ENCODE measurements at regions not wholly inside any gene's neighbourhood (a gene's known extent, or its start where the extent isn't known, plus 50 kb on each side); places are given as distances from the start of the nearest gene placed in this dataset.

DNA sequence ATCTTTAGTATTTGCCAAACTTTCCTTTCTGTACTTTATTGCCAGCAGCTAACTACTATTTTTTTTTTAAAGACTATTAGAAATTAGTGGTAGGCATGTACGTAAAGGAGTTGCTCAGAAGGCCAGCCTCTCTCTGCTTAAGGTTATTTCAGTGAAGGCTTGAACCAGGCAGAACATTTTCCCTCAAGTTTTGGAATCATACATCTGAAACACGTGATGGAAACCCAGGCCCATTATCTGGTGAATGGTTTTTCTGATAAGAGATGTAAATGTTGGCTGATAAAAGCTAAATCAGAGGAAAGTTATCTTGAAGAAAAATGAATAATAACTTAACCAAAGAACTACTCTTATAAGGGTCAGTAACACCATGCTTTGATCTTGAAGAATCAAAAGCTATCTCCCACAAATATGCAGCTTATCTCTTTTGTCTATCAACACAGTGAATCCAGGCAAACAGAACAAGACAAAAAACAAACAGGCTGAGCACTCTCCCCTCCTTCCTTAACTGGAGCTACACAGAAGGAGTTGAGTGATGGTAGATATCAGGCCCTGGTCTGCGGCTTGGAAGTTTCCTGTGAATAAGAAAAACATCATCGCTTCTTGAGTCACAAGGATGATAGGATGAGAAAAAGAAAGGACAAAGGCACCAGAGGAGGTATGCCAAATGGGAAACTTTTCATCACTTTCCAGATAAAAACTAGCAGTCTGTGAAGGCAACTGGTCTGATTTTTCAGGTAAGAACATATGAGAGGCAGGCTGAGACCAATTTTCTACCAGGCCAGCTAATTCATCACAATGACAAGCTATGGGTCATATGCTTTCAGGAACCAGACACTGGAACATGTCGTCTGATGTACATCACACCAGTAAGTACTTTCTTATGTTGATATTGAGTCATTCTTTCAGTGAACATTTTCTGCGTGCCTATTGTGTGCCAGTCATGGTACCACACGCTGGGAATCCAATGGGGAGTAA lies 88.4 kb upstream of the STK17B start:
- H3K27me3 ChIP-seq (ENCODE audit: low read depth, low read length), result no peaks in the 10 kb centered on the region
- H3K9ac ChIP-seq (ENCODE audit: low read length), result no peak overlapping the region
- TF ChIP-seq EZH2phosphoT487 (IDR thresholded peaks at IDR 0.05; ENCODE audit: low read depth), result no peak
- TF ChIP-seq, protein P1, sequence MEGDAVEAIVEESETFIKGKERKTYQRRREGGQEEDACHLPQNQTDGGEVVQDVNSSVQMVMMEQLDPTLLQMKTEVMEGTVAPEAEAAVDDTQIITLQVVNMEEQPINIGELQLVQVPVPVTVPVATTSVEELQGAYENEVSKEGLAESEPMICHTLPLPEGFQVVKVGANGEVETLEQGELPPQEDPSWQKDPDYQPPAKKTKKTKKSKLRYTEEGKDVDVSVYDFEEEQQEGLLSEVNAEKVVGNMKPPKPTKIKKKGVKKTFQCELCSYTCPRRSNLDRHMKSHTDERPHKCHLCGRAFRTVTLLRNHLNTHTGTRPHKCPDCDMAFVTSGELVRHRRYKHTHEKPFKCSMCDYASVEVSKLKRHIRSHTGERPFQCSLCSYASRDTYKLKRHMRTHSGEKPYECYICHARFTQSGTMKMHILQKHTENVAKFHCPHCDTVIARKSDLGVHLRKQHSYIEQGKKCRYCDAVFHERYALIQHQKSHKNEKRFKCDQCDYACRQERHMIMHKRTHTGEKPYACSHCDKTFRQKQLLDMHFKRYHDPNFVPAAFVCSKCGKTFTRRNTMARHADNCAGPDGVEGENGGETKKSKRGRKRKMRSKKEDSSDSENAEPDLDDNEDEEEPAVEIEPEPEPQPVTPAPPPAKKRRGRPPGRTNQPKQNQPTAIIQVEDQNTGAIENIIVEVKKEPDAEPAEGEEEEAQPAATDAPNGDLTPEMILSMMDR (IDR thresholded peaks at IDR 0.05; ENCODE audit: low read depth, low read length), result no peak
- no peaks in the 10 kb centered on the region for H3K79me2 ChIP-seq (ENCODE audit: low read length)
- H3K36me3 ChIP-seq (replicated peaks; ENCODE audit: low read depth, low read length), result no peaks in the 10 kb centered on the region
- H3K27ac ChIP-seq (ENCODE audit: low read length), result no peak overlapping the region
- no peak overlapping the region for H3K4me3 ChIP-seq (ENCODE audit: low read length)
- H2AFZ ChIP-seq (ENCODE audit: low read depth, low read length), result no peak overlapping the region
- no peaks in the 10 kb centered on the region for H3K9me3 ChIP-seq (ENCODE audit: insufficient read depth, low read length)
- H4K20me1 ChIP-seq (ENCODE audit: insufficient read depth, low read length), result no peaks in the 10 kb centered on the region
- H3K4me2 ChIP-seq (ENCODE audit: low read length), result no peak overlapping the region
- peaks cover 14% of the 10 kb centered on the region for H3K4me1 ChIP-seq (ENCODE audit: low read length)

DNA sequence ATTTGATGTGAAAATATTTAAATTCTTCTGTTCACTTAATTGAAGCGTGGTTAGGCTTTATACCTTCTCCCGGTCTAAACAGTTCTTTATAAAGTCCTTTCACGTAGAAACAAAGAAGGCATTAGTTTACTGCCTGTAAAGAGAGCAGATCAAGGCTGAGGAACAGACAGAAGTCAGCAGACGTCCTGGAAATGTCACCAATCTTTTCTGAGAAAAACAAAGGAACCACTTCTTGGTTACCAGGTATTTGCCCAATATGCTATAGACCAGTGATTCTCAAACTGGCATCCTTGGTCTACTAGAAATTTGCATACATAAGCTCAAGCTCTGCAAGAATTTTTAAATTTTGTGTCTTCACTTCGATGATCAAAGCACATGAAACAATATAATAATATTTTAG lies 89.2 kb upstream of the STK17B start:
- Histone ChIP-seq H3K79me2 (ENCODE audit: low read length) (no peaks in the 10 kb centered on the region), H3K9ac (ENCODE audit: low read length) (no peak overlapping the region), H2AFZ (ENCODE audit: low read depth, low read length) (no peak overlapping the region), H3K36me3 (replicated peaks; ENCODE audit: low read depth, low read length) (no peaks in the 10 kb centered on the region), H3K4me3 (ENCODE audit: low read length) (no peak overlapping the region), H3K27ac (ENCODE audit: low read length) (no peak overlapping the region), H4K20me1 (ENCODE audit: insufficient read depth, low read length) (no peaks in the 10 kb centered on the region), H3K9me3 (ENCODE audit: insufficient read depth, low read length) (no peaks in the 10 kb centered on the region), H3K4me2 (ENCODE audit: low read length) (no peak overlapping the region), H3K4me1 (ENCODE audit: low read length) (peaks cover 14% of the 10 kb centered on the region), H3K27me3 (ENCODE audit: low read depth, low read length) (no peaks in the 10 kb centered on the region)
- TF ChIP-seq EZH2phosphoT487 (IDR thresholded peaks at IDR 0.05; ENCODE audit: low read depth), result no peak
- TF ChIP-seq, protein P1 (IDR thresholded peaks at IDR 0.05; ENCODE audit: low read depth, low read length), result no peak

DNA sequence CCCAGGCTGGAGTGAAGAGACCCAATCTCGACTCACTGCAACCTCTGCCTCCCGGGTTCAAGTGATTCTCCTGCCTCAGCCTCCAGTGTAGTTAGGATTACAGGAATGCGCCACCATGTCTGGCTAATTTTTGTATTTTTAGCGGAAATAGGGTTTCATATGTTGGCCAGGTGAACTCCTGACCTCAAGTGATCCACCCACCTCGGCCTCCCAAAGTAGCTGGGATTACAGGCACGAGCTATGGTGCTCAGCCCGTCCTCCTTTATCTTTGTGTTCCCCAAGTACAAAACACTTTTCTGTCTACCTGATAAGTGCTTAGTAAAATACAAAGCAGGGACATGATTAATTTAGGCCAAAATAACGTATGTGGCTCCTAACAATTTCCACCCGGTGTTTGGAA lies 91.2 kb upstream of the STK17B start:
- Histone ChIP-seq H3K9me3 (ENCODE audit: insufficient read depth, low read length) (no peaks in the 10 kb centered on the region), H2AFZ (ENCODE audit: low read depth, low read length) (peak overlapping the region; percentile 100), H4K20me1 (ENCODE audit: insufficient read depth, low read length) (no peaks in the 10 kb centered on the region), H3K4me3 (ENCODE audit: low read length) (peak overlapping the region; percentile 72), H3K36me3 (replicated peaks; ENCODE audit: low read depth, low read length) (no peaks in the 10 kb centered on the region), H3K79me2 (ENCODE audit: low read length) (no peaks in the 10 kb centered on the region), H3K4me1 (ENCODE audit: low read length) (peaks cover 16% of the 10 kb centered on the region), H3K27ac (ENCODE audit: low read length) (peak overlapping the region; percentile 28; the same call in 1 of the 2 replicates), H3K27me3 (ENCODE audit: low read depth, low read length) (no peaks in the 10 kb centered on the region), H3K4me2 (ENCODE audit: low read length) (peak overlapping the region; percentile 85), H3K9ac (ENCODE audit: low read length) (peak overlapping the region; percentile 51)
- no peak for TF ChIP-seq EZH2phosphoT487 (IDR thresholded peaks at IDR 0.05; ENCODE audit: low read depth)
- TF ChIP-seq, protein P1 (IDR thresholded peaks at IDR 0.05; ENCODE audit: low read depth, low read length), result no peak

DNA sequence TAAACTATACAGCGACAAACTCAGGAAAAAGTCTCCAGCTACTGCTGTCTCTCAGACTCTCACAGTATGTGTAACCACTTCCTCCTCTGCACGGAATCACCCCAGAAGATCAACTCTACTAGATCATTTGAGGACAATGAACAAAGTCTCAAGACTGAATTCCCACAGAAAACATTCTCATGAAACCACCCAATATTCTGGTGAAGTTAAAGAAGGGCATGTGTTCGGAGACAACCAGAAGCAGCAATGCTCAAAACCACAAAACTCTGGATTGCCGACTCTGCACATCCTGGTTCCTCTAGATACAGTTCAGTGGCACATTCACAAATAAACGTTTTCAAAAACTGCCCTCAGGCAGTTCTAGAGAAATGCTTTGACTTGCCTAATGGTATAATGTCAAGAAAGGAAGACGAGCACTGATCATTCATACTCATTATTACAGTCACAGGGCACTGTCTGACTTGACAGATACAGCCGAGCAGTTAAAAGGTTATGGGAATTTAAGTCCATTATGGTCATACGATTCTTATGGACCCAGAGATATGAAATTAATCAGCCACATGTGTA lies 91.9 kb upstream of the STK17B start:
- peak overlapping the region; percentile 72 for H3K4me3 ChIP-seq (ENCODE audit: low read length)
- H3K4me1 ChIP-seq (ENCODE audit: low read length), result peaks cover 23% of the 10 kb centered on the region
- H3K79me2 ChIP-seq (ENCODE audit: low read length), result no peaks in the 10 kb centered on the region

More for the DNA sequence above, 91.9 kb upstream of the STK17B start:
- H3K27ac ChIP-seq (ENCODE audit: low read length), result peak overlapping the region; percentile 28
- H3K4me2 ChIP-seq (ENCODE audit: low read length), result peak overlapping the region; percentile 85
- H4K20me1 ChIP-seq (ENCODE audit: insufficient read depth, low read length), result no peaks in the 10 kb centered on the region
- peak overlapping the region; percentile 51 for H3K9ac ChIP-seq (ENCODE audit: low read length)
- no peaks in the 10 kb centered on the region for H3K36me3 ChIP-seq (replicated peaks; ENCODE audit: low read depth, low read length)
- H3K9me3 ChIP-seq (ENCODE audit: insufficient read depth, low read length), result no peaks in the 10 kb centered on the region
- TF ChIP-seq EZH2phosphoT487 (IDR thresholded peaks at IDR 0.05; ENCODE audit: low read depth), result no peak
- TF ChIP-seq, protein P1 (IDR thresholded peaks at IDR 0.05; ENCODE audit: low read depth, low read length), result no peak
- no peaks in the 10 kb centered on the region for H3K27me3 ChIP-seq (ENCODE audit: low read depth, low read length)
- peak overlapping the region; percentile 100 for H2AFZ ChIP-seq (ENCODE audit: low read depth, low read length)

All from OCI-LY3 (cell line).